Large intestine (tissue), 3 donors: ENCODE measurements at regions not wholly inside any gene's neighbourhood (a gene's known extent, or its start where the extent isn't known, plus 50 kb on each side); places are given as distances from the start of the nearest gene placed in this dataset.

Experiments
- DNase-seq, 2 donors: peaks; one replicate each; pipeline versions ENCODE4 v3.0.0 to v3.0.0-alpha.2; 2013
- H3K27ac ChIP-seq: one replicate; pipeline ENCODE4 v1.5.1; 2013; ENCODE audit warnings: low read length
- H3K27me3 ChIP-seq: 2 replicates; pipeline ENCODE4 v1.6.1; 2013; ENCODE audit warnings: low read length; ENCODE audit not compliant: control insufficient read depth, insufficient read depth
- H3K36me3 ChIP-seq: 2 replicates; pipeline ENCODE4 v1.6.1; 2013; ENCODE audit warnings: low read length; ENCODE audit not compliant: control insufficient read depth, insufficient read depth
- H3K4me1 ChIP-seq: one replicate; pipeline ENCODE4 v1.6.1; 2013; ENCODE audit warnings: low read length; ENCODE audit not compliant: control insufficient read depth, insufficient read depth
- H3K4me3 ChIP-seq: one replicate; pipeline ENCODE4 v1.5.1; 2013; ENCODE audit warnings: low read length
- H3K9me3 ChIP-seq: one replicate; pipeline ENCODE4 v1.6.1; 2013; ENCODE audit warnings: mild to moderate bottlenecking, low read depth, low read length, moderate library complexity; ENCODE audit not compliant: control insufficient read depth
- WGBS: methylation state at CpG from one replicate; pipeline ENCODE4 v1.1.5; 2013; ENCODE audit warnings: low lambda C conversion rate; ENCODE audit not compliant: insufficient coverage; 5-methylcytosine and 5-hydroxymethylcytosine counted together

DNA sequence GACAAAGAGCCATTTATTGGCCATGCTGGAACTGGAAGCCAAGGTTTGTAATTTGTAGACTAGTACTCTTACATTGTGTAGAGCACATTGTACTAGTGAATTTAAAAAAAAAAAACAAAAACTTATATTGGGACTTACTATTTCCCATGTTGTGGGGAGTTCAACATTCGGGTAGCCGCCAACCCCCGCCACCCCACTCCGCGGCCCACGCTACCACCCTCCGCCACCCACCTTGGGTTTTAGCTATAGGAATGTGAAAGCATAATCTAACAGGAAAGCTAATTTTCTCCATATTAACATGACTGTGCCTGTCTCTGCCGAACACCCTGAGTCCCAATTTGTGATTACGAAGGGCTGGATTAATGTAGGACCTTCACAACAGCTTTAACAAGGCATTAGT is 275.8 kb downstream of the FIGN start:
- DNase-seq, result no peak
- Histone ChIP-seq H3K36me3 (no peaks in the 10 kb centered on the region), H3K4me3 (no peak overlapping the region), H3K4me1 (peaks cover 4% of the 10 kb centered on the region), H3K9me3 (no peaks in the 10 kb centered on the region), H3K27me3 (no peaks in the 10 kb centered on the region), H3K27ac (no peak overlapping the region)
- no CpG with 5 or more reads among the region's 9 CpGs for WGBS

DNA sequence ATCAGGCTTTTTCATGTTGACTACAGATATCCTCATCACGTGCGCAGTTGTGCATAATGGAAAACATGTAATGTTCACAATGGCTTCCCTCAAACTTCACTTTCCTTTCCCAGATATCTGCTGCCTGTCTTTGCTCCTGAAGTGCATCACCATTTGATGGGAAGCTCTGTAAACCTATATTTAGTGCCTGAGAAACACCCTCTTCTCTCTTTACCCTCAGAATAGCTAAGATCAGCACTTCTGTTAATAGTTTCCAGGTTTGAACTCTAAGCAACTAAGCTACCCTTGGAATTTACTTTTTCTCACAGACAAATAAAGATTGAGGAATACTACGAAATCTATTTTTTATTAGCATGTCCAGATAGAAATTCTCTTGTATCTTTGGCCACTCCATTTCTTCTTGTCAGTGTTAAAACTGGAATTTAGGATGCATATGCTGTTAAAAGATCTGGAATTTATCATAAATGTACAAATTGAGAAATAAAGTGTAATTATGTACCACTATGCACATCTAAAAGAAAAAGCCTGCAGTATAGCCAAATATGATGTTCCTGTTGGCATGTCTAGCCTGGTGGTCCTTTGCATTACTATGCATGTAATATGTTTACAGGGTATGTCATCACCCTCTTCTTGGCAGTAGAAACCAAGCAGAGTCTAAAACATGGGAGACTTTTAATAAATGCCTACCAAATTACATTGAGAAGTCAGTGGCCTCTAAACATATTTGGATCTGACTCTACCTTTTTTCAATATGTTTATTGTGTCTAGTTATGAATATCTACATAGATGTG is 278.7 kb downstream of the FIGN start:
- Histone ChIP-seq H3K4me1 (peaks cover 4% of the 10 kb centered on the region), H3K27ac (no peak overlapping the region), H3K4me3 (no peak overlapping the region), H3K36me3 (no peaks in the 10 kb centered on the region), H3K9me3 (no peaks in the 10 kb centered on the region), H3K27me3 (no peaks in the 10 kb centered on the region)
- WGBS, result 100% methylated on average over 1 of the region's 3 CpGs
- no peak for DNase-seq

DNA sequence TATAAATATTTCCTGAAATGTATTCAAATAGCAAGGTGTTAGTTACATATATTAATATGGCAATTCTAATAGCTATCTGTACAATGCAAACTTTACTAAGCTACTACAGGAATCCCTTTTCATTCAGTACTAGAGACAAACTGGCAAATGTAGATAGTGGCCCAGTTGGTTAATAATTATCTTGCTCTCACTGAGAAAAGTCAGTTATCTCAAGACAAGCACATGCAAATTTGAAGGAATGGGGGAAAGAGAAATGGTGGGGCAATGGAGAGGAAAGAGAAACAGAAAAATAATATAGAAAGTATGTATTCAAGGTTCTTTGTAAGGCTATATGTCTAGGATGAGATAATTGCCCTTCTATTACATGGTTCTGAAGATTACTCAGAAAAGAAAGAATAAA is 280.0 kb downstream of the FIGN start:
- H3K9me3 ChIP-seq, result no peaks in the 10 kb centered on the region
- peak; percentile 5 to 50 for DNase-seq
- peaks cover 4% of the 10 kb centered on the region for H3K4me1 ChIP-seq
- no peaks in the 10 kb centered on the region for H3K36me3 ChIP-seq
- no peaks in the 10 kb centered on the region for H3K27me3 ChIP-seq
- no peak overlapping the region for H3K27ac ChIP-seq
- no peak overlapping the region for H3K4me3 ChIP-seq

DNA sequence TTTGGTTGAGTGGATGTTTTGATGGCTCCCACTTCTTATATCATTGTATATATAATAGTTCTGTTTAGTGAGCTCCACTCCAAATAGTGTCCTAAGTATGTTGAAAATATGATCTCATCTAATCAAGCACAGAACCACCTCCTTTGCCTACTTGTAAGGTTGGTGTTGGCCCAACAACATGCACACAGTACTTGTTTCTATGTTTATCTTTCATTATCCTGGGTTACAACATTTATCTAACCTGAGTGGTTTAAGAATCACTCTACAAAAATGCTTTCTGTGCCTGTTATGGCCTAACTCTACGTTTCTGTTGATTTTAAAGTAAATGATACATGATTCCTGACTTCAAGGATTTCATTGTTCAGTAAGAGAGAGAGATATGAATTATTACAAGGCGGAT is 281.9 kb downstream of the FIGN start:
- H3K4me1 ChIP-seq, result peaks cover 4% of the 10 kb centered on the region
- H3K27me3 ChIP-seq, result no peaks in the 10 kb centered on the region
- H3K27ac ChIP-seq, result no peak overlapping the region
- DNase-seq, result no peak
- no peaks in the 10 kb centered on the region for H3K36me3 ChIP-seq
- no peaks in the 10 kb centered on the region for H3K9me3 ChIP-seq
- WGBS, result 50% methylated on average over 1 of the region's 2 CpGs
- no peak overlapping the region for H3K4me3 ChIP-seq

DNA sequence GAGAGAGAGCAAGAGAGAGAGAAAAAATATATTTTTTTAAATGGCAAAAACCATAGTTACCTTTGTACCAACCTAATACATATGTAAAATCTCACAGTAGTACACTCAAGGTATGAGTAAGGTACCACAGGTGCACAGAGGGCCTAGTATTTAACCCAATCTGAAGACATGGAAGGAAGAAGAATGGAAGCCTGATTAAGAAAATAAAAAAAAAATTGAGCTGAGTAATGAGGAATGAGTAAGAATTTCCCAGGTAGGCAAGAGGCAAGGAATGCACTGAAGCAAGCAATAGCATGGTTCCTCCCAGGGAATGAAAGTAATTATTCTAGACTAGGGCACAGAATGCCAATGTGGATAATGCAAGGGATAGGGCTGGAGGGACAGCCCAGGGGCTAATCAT is 294.2 kb downstream of the FIGN start:
- Histone ChIP-seq H3K27me3 (no peaks in the 10 kb centered on the region), H3K36me3 (no peaks in the 10 kb centered on the region), H3K27ac (no peak overlapping the region), H3K4me3 (no peak overlapping the region), H3K9me3 (no peaks in the 10 kb centered on the region), H3K4me1 (no peaks in the 10 kb centered on the region)
- no peak for DNase-seq

DNA sequence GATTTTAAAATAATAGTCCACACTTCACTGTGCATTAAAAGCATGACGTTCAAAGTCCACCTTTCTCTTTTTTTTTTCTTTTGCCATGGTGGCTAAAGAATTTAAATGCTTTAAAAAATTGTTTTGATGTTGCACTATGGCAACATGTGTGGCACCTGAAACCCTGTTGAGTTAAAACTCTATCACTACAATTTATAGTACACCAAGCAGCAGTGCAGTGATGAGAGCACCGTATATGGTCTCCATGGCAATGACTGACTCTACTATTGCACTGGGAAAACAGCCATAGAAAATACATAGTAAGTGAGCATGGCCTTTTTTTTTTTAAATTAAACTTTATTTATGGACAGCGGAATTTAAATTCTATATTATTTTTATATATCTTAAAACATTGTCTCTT is 298.8 kb downstream of the FIGN start:
- Histone ChIP-seq H3K36me3 (no peaks in the 10 kb centered on the region), H3K9me3 (no peaks in the 10 kb centered on the region), H3K4me1 (no peaks in the 10 kb centered on the region), H3K27me3 (no peaks in the 10 kb centered on the region), H3K4me3 (no peak overlapping the region), H3K27ac (no peak overlapping the region)
- no peak for DNase-seq
- 100% methylated on average over 2 of the region's 3 CpGs for WGBS

DNA sequence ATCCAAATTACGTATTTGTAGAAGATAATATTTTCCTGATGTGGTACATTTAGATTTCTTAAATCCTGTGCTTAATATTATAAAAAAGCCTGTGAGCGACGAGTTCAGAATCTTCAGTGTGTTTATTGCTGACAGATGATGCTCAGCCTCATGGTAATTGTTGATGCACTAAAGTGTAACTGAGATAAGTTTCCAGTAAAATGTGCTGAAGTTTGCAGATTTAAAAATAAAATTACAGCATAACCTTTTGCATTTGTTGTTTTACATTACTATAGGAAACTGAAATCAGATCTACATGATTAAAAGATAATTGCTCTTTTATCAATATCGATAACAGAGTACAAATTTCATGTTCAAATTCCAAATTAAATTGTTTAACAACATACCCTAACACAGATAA is 307.6 kb downstream of the FIGN start:
- no peaks in the 10 kb centered on the region for H3K36me3 ChIP-seq
- H3K4me3 ChIP-seq, result no peak overlapping the region
- H3K27me3 ChIP-seq, result no peaks in the 10 kb centered on the region
- no peaks in the 10 kb centered on the region for H3K9me3 ChIP-seq
- no peaks in the 10 kb centered on the region for H3K4me1 ChIP-seq
- no peak overlapping the region for H3K27ac ChIP-seq
- no peak for DNase-seq
- 96% methylated on average over 3 of the region's 4 CpGs for WGBS

DNA sequence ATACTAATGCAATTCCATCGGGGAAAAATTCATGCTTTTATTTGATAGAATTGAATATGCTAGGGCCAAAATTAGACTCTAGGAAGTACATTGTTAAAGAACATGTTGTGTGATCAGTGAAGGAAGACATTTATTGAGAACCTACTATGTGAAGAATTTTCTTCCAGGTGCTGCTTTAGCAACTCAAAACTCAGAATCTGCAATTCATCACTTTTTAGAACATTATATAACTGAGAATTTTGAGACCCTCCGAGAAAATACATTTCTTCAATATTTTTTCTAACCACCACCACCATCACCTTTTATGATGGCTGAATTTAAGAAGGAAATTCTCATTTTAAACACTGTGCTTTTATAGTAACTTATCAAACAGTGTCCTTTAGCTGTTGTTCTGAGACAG is 315.2 kb downstream of the FIGN start:
- 90% methylated on average over 2 of the region's 2 CpGs for WGBS
- no peaks in the 10 kb centered on the region for H3K36me3 ChIP-seq
- no peak overlapping the region for H3K4me3 ChIP-seq
- no peaks in the 10 kb centered on the region for H3K27me3 ChIP-seq
- no peak overlapping the region for H3K27ac ChIP-seq
- no peak for DNase-seq
- H3K4me1 ChIP-seq, result no peaks in the 10 kb centered on the region
- no peaks in the 10 kb centered on the region for H3K9me3 ChIP-seq

DNA sequence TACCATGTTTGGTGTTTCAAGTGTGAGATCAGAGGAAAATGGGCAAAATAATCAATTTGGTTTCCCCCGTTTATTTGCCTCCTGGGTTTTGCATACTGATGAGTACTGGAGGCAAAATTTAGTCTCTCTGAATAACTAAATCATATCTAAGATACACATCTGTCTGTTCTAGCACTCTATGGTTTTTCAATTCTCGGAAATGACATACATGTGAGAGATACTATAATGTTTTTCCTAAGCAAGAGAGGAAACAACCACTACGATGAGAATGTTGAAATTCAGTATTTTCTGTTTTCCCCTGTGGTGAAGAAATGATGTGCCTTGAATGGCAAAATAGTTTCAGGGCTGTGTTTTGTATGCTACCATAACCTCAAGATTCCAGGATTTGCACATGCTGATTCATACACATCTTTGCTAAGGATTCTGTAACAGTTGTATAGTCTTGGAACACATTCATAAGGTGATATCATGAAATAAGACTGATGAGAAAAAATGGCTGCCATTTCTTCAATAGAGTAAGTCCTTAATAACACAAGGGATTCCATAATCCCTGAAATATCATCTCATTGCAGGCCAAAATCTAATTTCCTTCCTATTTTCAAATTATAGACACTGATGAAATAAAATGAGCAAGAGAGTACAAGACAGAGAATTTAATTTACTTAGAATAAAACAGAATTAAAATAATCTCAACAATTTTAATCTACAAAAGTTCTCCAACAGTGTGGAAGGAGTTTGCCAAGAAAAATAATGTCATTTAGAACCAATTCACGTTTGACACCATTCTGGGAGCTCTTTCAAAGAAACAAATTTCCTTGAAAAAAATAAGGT is 316.6 kb downstream of the FIGN start:
- no peaks in the 10 kb centered on the region for H3K36me3 ChIP-seq
- H3K27ac ChIP-seq, result no peak overlapping the region
- no peak overlapping the region for H3K4me3 ChIP-seq
- no peaks in the 10 kb centered on the region for H3K27me3 ChIP-seq
- WGBS, result 71% methylated on average over 1 of the region's 4 CpGs
- H3K9me3 ChIP-seq, result no peaks in the 10 kb centered on the region
- H3K4me1 ChIP-seq, result no peaks in the 10 kb centered on the region
- DNase-seq, result no peak

DNA sequence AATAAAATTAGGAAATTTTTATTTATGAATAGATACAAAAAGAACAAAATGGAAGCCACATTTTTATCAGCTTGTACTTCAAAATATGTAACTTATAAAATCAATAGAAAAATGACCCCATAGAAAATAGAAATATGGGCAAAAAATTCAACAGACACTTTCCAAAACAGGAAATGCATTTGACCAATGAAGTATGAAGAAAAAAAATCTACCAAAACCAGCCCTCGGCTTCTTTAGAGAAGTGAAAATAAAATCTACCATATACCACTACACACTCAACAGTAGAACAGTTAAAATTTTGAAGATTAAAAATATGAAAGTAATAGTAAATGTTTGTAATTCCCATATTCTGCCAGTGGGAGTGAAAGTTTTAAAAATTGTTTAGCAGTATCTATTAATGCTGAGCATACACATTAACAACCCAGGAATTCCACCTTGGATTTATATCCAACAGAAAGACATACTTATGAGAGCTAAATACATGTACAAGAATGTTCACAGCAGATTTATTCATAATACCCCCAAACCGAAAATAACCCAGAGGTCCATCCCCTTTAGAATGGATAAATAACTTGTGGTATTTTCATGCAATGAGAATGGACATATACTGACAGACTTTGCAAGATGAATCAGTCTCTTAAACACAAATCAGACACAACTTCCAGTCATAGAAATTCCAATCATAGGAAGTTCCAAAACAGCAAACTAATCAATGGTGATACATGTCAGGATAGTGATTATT is 318.0 kb downstream of the FIGN start:
- Histone ChIP-seq H3K36me3 (no peaks in the 10 kb centered on the region), H3K4me3 (no peak overlapping the region), H3K9me3 (no peaks in the 10 kb centered on the region), H3K4me1 (no peaks in the 10 kb centered on the region), H3K27ac (no peak overlapping the region), H3K27me3 (no peaks in the 10 kb centered on the region)
- WGBS, result 100% methylated on average over 1 of the region's 2 CpGs
- DNase-seq, result no peak
